HepG2 (cell line): ENCODE measurements at regions not wholly inside any gene's neighbourhood (a gene's known extent, or its start where the extent isn't known, plus 50 kb on each side); places are given as distances from the start of the nearest gene placed in this dataset.

Experiments
- ATAC-seq: fragments of 200-7000 bp; cut with Tn5 transposase; 3 replicates; pipeline ENCODE4 v1.9.1; 2020; ENCODE audit warnings: mild to moderate bottlenecking, moderate library complexity
- BruUV-seq: library from RNA; stranded (reverse); fragments of 400-500 nt; replicated peaks from 2 replicates; lab custom pipeline; 2021; lab: Mats Ljungman, UMichigan
- CTCF ChIA-PET: fragments of 300-600 bp; formaldehyde crosslinking; extraction: SDS; loops from one replicate; lab custom pipeline; 2021; ENCODE audit warnings: low total read pairs, inconsistent platforms, low intra/inter-chr PET ratio; lab: Yijun Ruan, JAX
- POLR2A ChIA-PET: fragments of 350-600 bp; sonication (Branson Sonifier 250); formaldehyde crosslinking; loops from one replicate; lab custom pipeline; 2020; ENCODE audit warnings: antibody characterized with exemption, inconsistent platforms; lab: Yijun Ruan, JAX
- DNase-seq: peaks from one replicate; pipeline ENCODE4 v3.0.0-alpha.2; 2015; ENCODE audit warnings: low spot score
- FAIRE-seq: peaks from 3 replicates; lab custom pipeline; 2011; peaks lifted over from hg19 to GRCh38; lab: Jason Lieb, UNC
- H2AFZ ChIP-seq: one replicate; pipeline ENCODE4 v1.6.1; 2011; ENCODE audit warnings: low read length, inconsistent platforms
- H3K27ac ChIP-seq: fragments of 300-600 bp; 3 replicates; pipeline ENCODE4 v1.8.0; 2011; ENCODE audit warnings: mixed run types, mild to moderate bottlenecking, mixed read lengths, low read length, inconsistent platforms; ENCODE audit not compliant: insufficient read depth; ENCODE audit errors: extremely low read length
- H3K27me3 ChIP-seq, 2 experiments: fragments of 200-600 bp in 1 of 2; 2 replicates in 1 of 2; 3 replicates in 1 of 2; pipeline versions ENCODE4 v1.6.0 to v1.8.0; 2011; ENCODE audit warnings: low read length in 2 of 2, mild to moderate bottlenecking in 2 of 2, moderate library complexity in 2 of 2, inconsistent platforms in 1 of 2; ENCODE audit not compliant: insufficient read depth in 2 of 2, control insufficient read depth in 1 of 2
- H3K36me3 ChIP-seq, 2 experiments: fragments of 200-600 bp in 1 of 2; replicated peaks in 1 of 2; 2 replicates in 1 of 2; 3 replicates in 1 of 2; pipeline versions ENCODE4 v1.5.1 to v1.8.0; 2011; ENCODE audit warnings: low read length in 2 of 2, inconsistent platforms in 1 of 2; ENCODE audit not compliant: insufficient read depth in 2 of 2, control insufficient read depth in 1 of 2
- H3K4me1 ChIP-seq: 2 replicates; pipeline ENCODE4 v1.5.1; 2012; ENCODE audit warnings: low read length, inconsistent platforms; ENCODE audit not compliant: insufficient read depth
- H3K4me2 ChIP-seq: 2 replicates; pipeline ENCODE4 v1.6.0; 2011; ENCODE audit warnings: low read depth, low read length, inconsistent platforms
- H3K4me3 ChIP-seq, 3 experiments: fragments of 200-600 bp in 1 of 3; sonication (generic), shearing (Covaris generic) in 1 of 3; replicated peaks in 1 of 3; 2 replicates each; pipeline ENCODE4 v1.5.1; 2011 to 2016; ENCODE audit warnings: low read length in 3 of 3, inconsistent platforms in 2 of 3, low read depth in 2 of 3, mild to moderate bottlenecking in 2 of 3, control low read depth in 1 of 3, mixed read lengths in 1 of 3; ENCODE audit not compliant: insufficient read depth in 1 of 3
- H3K79me2 ChIP-seq: one replicate; pipeline ENCODE4 v1.6.1; 2011; ENCODE audit warnings: low read length, inconsistent platforms; ENCODE audit not compliant: insufficient read depth
- H3K9ac ChIP-seq: 2 replicates; pipeline ENCODE4 v1.6.0; 2011; ENCODE audit warnings: mild to moderate bottlenecking, low read depth, low read length, inconsistent platforms; ENCODE audit not compliant: insufficient read depth
- H3K9me3 ChIP-seq: 2 replicates; pipeline ENCODE4 v1.5.1; 2012; ENCODE audit warnings: mild to moderate bottlenecking, low read length
- H4K20me1 ChIP-seq: 2 replicates; pipeline ENCODE4 v1.6.0; 2011; ENCODE audit warnings: inconsistent platforms, mild to moderate bottlenecking, low read length, moderate library complexity; ENCODE audit not compliant: insufficient read depth
- KDM5B ChIP-seq: sonication (generic); formaldehyde crosslinking; IDR thresholded peaks from 2 replicates; pipeline ENCODE4 v1.4.0; 2020; ENCODE audit warnings: missing genetic modification reagents, mild to moderate bottlenecking, borderline replicate concordance
- NCOR1 ChIP-seq: fragments of 200-600 bp; sonication (generic); IDR thresholded peaks from 2 replicates; pipeline ENCODE4 v1.7.0; 2017; ENCODE audit warnings: antibody characterized with exemption, low read length, borderline replicate concordance
- NR2F6 ChIP-seq, 2 experiments: IDR thresholded peaks; 2 replicates each; pipeline ENCODE4 v1.6.1; 2016; ENCODE audit warnings: antibody characterized with exemption in 1 of 2, mild to moderate bottlenecking in 1 of 2
- ZNF326 ChIP-seq: sonication (generic); formaldehyde crosslinking; IDR thresholded peaks from 2 replicates; pipeline ENCODE4 v1.4.0; 2020; ENCODE audit warnings: missing genetic modification reagents, borderline replicate concordance
- ZNF350 ChIP-seq: sonication (generic); formaldehyde crosslinking; IDR thresholded peaks from 2 replicates; pipeline ENCODE4 v1.4.0; 2020; ENCODE audit warnings: mild to moderate bottlenecking, low read depth, missing genetic modification reagents, borderline replicate concordance
- ZNF367 ChIP-seq: sonication (generic); formaldehyde crosslinking; IDR thresholded peaks from 2 replicates; pipeline ENCODE4 v1.4.0; 2020; ENCODE audit warnings: missing genetic modification reagents, borderline replicate concordance
- ZNF430 ChIP-seq: sonication (generic); formaldehyde crosslinking; IDR thresholded peaks from 2 replicates; pipeline ENCODE4 v1.9.0; 2021; ENCODE audit warnings: mild to moderate bottlenecking, missing genetic modification reagents
- ZNF782 ChIP-seq: sonication (generic); formaldehyde crosslinking; IDR thresholded peaks from 2 replicates; pipeline ENCODE4 v1.4.0; 2020; ENCODE audit warnings: missing genetic modification reagents, mild to moderate bottlenecking, borderline replicate concordance
- WGBS: methylation state at CpG from one replicate; pipeline ENCODE4 v1.1.6; 2017; ENCODE audit warnings: low lambda C conversion rate; 5-methylcytosine and 5-hydroxymethylcytosine counted together
- in situ Hi-C: cut with HindIII; loops from 2 replicates; pipeline ENCODE4 v1.10.0; 2017; ENCODE audit warnings: low pct_unique_long_range_greater_than_20kb; ENCODE audit not compliant: extremely low pct_ligation_motif_present
- intact Hi-C: fragments of 100-400 bp; cut with micrococcal nuclease; formaldehyde crosslinking; loops from one replicate; pipeline ENCODE4 v1.10.0; 2022; ENCODE audit not compliant: unreplicated experiment
- TF ChIP-seq, protein P1 (sequence below), 2 experiments: sonication (generic) in 1 of 2; formaldehyde crosslinking in 1 of 2; IDR thresholded peaks; 2 replicates each; pipeline versions ENCODE4 v1.5.1 to v1.6.1; 2011 to 2020; ENCODE audit warnings: borderline replicate concordance in 1 of 2, low read depth in 1 of 2, low read length in 1 of 2, mild to moderate bottlenecking in 1 of 2, missing genetic modification reagents in 1 of 2, moderate library complexity in 1 of 2
- TF ChIP-seq, protein P2 (sequence below): sonication (generic); formaldehyde crosslinking; IDR thresholded peaks from 2 replicates; pipeline ENCODE4 v1.4.0; 2020; ENCODE audit warnings: missing genetic modification reagents, mild to moderate bottlenecking, borderline replicate concordance
- TF ChIP-seq, protein P3 (sequence below): sonication (generic); formaldehyde crosslinking; IDR thresholded peaks from 2 replicates; pipeline ENCODE4 v1.4.0; 2020; ENCODE audit warnings: missing genetic modification reagents
- TF ChIP-seq, protein P4 (sequence below): sonication (generic); formaldehyde crosslinking; IDR thresholded peaks from 2 replicates; pipeline ENCODE4 v1.4.0; 2020; ENCODE audit warnings: mild to moderate bottlenecking, missing genetic modification reagents

DNA sequence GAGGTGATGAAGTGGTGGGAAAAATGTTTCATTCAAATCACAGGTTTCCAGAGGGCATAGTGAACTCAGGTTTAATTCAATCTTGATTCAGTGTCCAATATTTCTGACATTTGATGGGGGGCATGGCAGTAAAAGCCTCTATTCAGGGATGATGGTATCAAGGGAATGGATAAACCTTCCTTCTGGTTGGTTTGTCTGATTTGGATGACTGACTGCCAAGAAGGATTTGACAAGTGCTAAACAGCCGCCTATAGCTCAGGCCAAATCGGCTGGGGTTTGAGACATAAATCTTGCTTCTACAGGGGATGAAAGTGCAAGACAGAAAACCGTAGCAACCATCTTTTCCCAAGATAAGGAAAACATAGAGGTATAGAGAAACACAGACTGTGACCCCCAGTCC lies 121.8 kb upstream of the C11orf87 start (continued):
- TF ChIP-seq ZNF430 (CRISPR knock-in tag) (no peak), ZNF326 (CRISPR knock-in tag) (no peak)
- TF ChIP-seq, protein P1, sequence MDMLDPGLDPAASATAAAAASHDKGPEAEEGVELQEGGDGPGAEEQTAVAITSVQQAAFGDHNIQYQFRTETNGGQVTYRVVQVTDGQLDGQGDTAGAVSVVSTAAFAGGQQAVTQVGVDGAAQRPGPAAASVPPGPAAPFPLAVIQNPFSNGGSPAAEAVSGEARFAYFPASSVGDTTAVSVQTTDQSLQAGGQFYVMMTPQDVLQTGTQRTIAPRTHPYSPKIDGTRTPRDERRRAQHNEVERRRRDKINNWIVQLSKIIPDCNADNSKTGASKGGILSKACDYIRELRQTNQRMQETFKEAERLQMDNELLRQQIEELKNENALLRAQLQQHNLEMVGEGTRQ (IDR thresholded peaks at IDR 0.05; ENCODE audit: low read depth, low read length): no peak
- TF ChIP-seq, protein P1 (CRISPR knock-in tag; IDR thresholded peaks at IDR 0.05; ENCODE audit: borderline replicate concordance): no peak
- TF ChIP-seq, protein P2, sequence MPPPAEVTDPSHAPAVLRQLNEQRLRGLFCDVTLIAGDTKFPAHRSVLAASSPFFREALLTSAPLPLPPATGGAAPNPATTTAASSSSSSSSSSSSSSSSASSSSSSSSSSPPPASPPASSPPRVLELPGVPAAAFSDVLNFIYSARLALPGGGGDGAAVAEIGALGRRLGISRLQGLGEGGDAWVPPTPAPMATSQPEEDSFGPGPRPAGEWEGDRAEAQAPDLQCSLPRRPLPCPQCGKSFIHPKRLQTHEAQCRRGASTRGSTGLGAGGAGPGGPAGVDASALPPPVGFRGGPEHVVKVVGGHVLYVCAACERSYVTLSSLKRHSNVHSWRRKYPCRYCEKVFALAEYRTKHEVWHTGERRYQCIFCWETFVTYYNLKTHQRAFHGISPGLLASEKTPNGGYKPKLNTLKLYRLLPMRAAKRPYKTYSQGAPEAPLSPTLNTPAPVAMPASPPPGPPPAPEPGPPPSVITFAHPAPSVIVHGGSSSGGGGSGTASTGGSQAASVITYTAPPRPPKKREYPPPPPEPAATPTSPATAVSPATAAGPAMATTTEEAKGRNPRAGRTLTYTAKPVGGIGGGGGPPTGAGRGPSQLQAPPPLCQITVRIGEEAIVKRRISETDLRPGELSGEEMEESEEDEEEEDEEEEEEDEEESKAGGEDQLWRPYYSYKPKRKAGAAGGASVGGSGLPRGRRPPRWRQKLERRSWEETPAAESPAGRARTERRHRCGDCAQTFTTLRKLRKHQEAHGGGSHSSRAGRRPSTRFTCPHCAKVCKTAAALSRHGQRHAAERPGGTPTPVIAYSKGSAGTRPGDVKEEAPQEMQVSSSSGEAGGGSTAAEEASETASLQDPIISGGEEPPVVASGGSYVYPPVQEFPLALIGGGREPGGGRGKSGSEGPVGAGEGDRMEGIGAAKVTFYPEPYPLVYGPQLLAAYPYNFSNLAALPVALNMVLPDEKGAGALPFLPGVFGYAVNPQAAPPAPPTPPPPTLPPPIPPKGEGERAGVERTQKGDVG (CRISPR knock-in tag): no peak
- TF ChIP-seq, all 625 proteins: peak for 0

DNA sequence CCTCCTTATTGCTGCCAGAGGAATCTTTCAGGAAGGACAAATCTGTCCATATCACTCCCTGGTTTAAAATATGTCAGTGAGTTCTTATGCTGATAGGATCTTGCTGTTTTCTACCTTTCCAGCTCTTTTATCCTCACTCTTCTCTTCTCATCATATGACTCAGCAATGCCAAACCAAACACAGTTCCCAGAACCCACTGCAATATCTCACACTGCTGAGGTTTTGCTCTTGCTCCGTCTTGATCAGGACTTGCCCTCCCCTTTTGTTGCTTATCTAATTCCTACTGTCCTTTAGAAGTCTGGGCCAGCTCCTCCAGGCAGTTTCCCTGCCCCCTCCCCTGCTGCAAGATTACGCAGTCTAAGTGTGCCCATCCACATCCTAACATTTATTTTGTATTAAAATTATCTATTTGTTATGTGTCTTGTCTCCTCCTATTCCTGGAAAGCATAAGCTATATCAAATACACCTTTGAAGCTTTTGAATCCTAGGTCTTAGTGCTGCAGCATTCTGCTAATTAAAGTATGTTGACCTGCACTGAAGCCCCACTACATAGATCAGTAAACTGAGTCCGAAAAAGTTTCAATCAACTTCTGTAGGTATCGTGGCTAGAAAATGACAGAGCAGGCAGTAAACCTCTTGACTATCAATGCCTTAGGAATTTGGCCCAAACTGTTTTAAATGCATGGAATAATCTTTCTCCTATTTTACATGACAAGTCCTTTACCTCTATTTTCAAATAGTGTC lies 119.2 kb upstream of the C11orf87 start:
- Histone ChIP-seq H3K27ac (no peak overlapping the region), H3K4me2 (no peak overlapping the region), H3K9me3 (no peaks in the 10 kb centered on the region), H3K36me3 (no peaks in the 10 kb centered on the region), H3K27me3 (no peaks in the 10 kb centered on the region), H4K20me1 (no peaks in the 10 kb centered on the region), H3K79me2 (no peaks in the 10 kb centered on the region), H2AFZ (no peak overlapping the region), H3K4me1 (no peaks in the 10 kb centered on the region), H3K4me3 (no peak overlapping the region), H3K9ac (no peak overlapping the region)
- TF ChIP-seq NCOR1 (no peak), ZNF350 (CRISPR knock-in tag) (no peak), KDM5B (CRISPR knock-in tag) (no peak), ZNF782 (CRISPR knock-in tag) (no peak), ZNF367 (CRISPR knock-in tag) (no peak), NR2F6 (IDR thresholded peaks at IDR 0.05) (no peak), NR2F6 (CRISPR knock-in tag; IDR thresholded peaks at IDR 0.05) (no peak)
- TF ChIP-seq, protein P3, sequence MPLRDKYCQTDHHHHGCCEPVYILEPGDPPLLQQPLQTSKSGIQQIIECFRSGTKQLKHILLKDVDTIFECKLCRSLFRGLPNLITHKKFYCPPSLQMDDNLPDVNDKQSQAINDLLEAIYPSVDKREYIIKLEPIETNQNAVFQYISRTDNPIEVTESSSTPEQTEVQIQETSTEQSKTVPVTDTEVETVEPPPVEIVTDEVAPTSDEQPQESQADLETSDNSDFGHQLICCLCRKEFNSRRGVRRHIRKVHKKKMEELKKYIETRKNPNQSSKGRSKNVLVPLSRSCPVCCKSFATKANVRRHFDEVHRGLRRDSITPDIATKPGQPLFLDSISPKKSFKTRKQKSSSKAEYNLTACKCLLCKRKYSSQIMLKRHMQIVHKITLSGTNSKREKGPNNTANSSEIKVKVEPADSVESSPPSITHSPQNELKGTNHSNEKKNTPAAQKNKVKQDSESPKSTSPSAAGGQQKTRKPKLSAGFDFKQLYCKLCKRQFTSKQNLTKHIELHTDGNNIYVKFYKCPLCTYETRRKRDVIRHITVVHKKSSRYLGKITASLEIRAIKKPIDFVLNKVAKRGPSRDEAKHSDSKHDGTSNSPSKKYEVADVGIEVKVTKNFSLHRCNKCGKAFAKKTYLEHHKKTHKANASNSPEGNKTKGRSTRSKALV (CRISPR knock-in tag): no peak
- TF ChIP-seq, protein P4, sequence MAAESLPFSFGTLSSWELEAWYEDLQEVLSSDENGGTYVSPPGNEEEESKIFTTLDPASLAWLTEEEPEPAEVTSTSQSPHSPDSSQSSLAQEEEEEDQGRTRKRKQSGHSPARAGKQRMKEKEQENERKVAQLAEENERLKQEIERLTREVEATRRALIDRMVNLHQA (CRISPR knock-in tag): no peak
- in situ Hi-C loops (no loop called here), intact Hi-C loops (no loop called here)
- no TSS peak for BruUV-seq
- FAIRE-seq (no peak), ATAC-seq (no peak), DNase-seq (no peak)
- ChIA-PET CTCF (no interaction called here), POLR2A (no interaction called here)
- WGBS: 2% methylated on average over 4 of the region's 4 CpGs
